IMR-90 (cell line): ENCODE measurements at regions not wholly inside any gene's neighbourhood (a gene's known extent, or its start where the extent isn't known, plus 50 kb on each side); places are given as distances from the start of the nearest gene placed in this dataset.

ENCODE experiments used
- ATAC-seq: fragments of 200-7000 bp; cut with Tn5 transposase; 2 replicates; pipeline ENCODE4 v1.9.1; 2020; ENCODE audit warnings: low read depth, mild to moderate bottlenecking, moderate library complexity
- BruUV-seq: library from RNA; stranded (reverse); fragments of 400-500 nt; replicated peaks from 2 replicates; lab custom pipeline; 2021; lab: Mats Ljungman, UMichigan
- CTCF ChIA-PET: fragments of 300-600 bp; formaldehyde crosslinking; extraction: SDS; loops from one replicate; lab custom pipeline; 2021; ENCODE audit warnings: antibody characterized with exemption; lab: Yijun Ruan, JAX
- POLR2A ChIA-PET: fragments of 300-600 bp; sonication (Branson Sonifier 250); formaldehyde crosslinking; loops from one replicate; lab custom pipeline; 2022; ENCODE audit warnings: antibody characterized with exemption; ENCODE audit not compliant: unreplicated experiment; lab: Charles Lee
- DNase-seq: peaks from one replicate; pipeline ENCODE4 v3.0.0; 2013
- H2AFZ ChIP-seq: replicated peaks from 2 replicates; pipeline ENCODE3; 2013; ENCODE audit warnings: low read length, mild to moderate bottlenecking; ENCODE audit not compliant: poor library complexity
- H2AK5ac ChIP-seq: 2 replicates; pipeline ENCODE4 v1.6.1; 2013; ENCODE audit warnings: low read depth, low read length, inconsistent platforms
- H2AK9ac ChIP-seq: replicated peaks from 2 replicates; pipeline ENCODE3; 2013; ENCODE audit warnings: mild to moderate bottlenecking, low read depth, low read length, moderate library complexity; ENCODE audit not compliant: poor library complexity
- H2BK120ac ChIP-seq: 2 replicates; pipeline ENCODE4 v1.6.1; 2013; ENCODE audit warnings: low read depth, low read length, inconsistent platforms
- H2BK15ac ChIP-seq: 3 replicates; pipeline ENCODE4 v1.6.1; 2013; ENCODE audit warnings: low read depth, low read length, inconsistent platforms
- H2BK20ac ChIP-seq: 2 replicates; pipeline ENCODE4 v1.6.1; 2013; ENCODE audit warnings: low read depth, mild to moderate bottlenecking, inconsistent platforms, low read length, moderate library complexity
- H2BK5ac ChIP-seq: 2 replicates; pipeline ENCODE4 v1.6.1; 2013; ENCODE audit warnings: mild to moderate bottlenecking, low read depth, low read length, inconsistent platforms; ENCODE audit not compliant: poor library complexity, severe bottlenecking
- H3K14ac ChIP-seq: replicated peaks from 2 replicates; pipeline ENCODE4 v1.6.1; 2013; ENCODE audit warnings: low read depth, low read length, inconsistent platforms
- H3K18ac ChIP-seq: 2 replicates; pipeline ENCODE4 v1.6.1; 2013; ENCODE audit warnings: low read depth, low read length, control low read depth
- H3K23ac ChIP-seq: 2 replicates; pipeline ENCODE4 v1.6.1; 2013; ENCODE audit warnings: low read depth, low read length, inconsistent platforms
- H3K27ac ChIP-seq: 2 replicates; pipeline ENCODE4 v1.5.1; 2013; ENCODE audit warnings: mild to moderate bottlenecking, control low read depth, low read length; ENCODE audit not compliant: insufficient read depth
- H3K27me3 ChIP-seq: 2 replicates; pipeline ENCODE4 v1.6.1; 2013; ENCODE audit warnings: low read length; ENCODE audit not compliant: control insufficient read depth, insufficient read depth
- H3K36me3 ChIP-seq: 2 replicates; pipeline ENCODE4 v1.6.1; 2013; ENCODE audit warnings: low read length, mixed read lengths; ENCODE audit not compliant: control insufficient read depth, insufficient read depth
- H3K4ac ChIP-seq: 2 replicates; pipeline ENCODE4 v1.6.1; 2013; ENCODE audit warnings: low read depth, low read length, inconsistent platforms
- H3K4me1 ChIP-seq: 2 replicates; pipeline ENCODE4 v1.6.1; 2013; ENCODE audit warnings: low read length, mixed read lengths; ENCODE audit not compliant: control insufficient read depth, insufficient read depth
- H3K4me2 ChIP-seq: 2 replicates; pipeline ENCODE4 v1.6.1; 2013; ENCODE audit warnings: low read depth, mild to moderate bottlenecking, control low read depth, low read length, moderate library complexity
- H3K4me3 ChIP-seq: 2 replicates; pipeline ENCODE4 v1.5.1; 2013; ENCODE audit warnings: low read depth, mild to moderate bottlenecking, control low read depth, low read length, moderate library complexity; ENCODE audit not compliant: insufficient read depth
- H3K56ac ChIP-seq: 2 replicates; pipeline ENCODE4 v1.6.1; 2013; ENCODE audit warnings: low read length, inconsistent platforms; ENCODE audit not compliant: insufficient read depth; ENCODE audit errors: extremely low read depth
- H3K79me1 ChIP-seq, 2 experiments: 2 replicates each; pipeline ENCODE4 v1.6.1; 2013; ENCODE audit warnings: low read length in 2 of 2, inconsistent platforms in 1 of 2, low read depth in 1 of 2
- H3K9ac ChIP-seq: 2 replicates; pipeline ENCODE4 v1.6.1; 2013; ENCODE audit warnings: low read depth, low read length, control low read depth
- H3K9me1 ChIP-seq: 2 replicates; pipeline ENCODE4 v1.6.1; 2013; ENCODE audit warnings: low read length, inconsistent platforms; ENCODE audit not compliant: insufficient read depth
- H3K9me3 ChIP-seq: 2 replicates; pipeline ENCODE4 v1.6.1; 2013; ENCODE audit warnings: low read length; ENCODE audit not compliant: control insufficient read depth, insufficient read depth
- H4K20me1 ChIP-seq: 2 replicates; pipeline ENCODE4 v1.6.1; 2013; ENCODE audit warnings: low read length, inconsistent platforms; ENCODE audit not compliant: insufficient read depth
- H4K5ac ChIP-seq: 2 replicates; pipeline ENCODE4 v1.6.1; 2013; ENCODE audit warnings: mild to moderate bottlenecking, low read depth, low read length, control low read depth
- H4K8ac ChIP-seq, 2 experiments: 2 replicates each; pipeline ENCODE4 v1.6.1; 2013; ENCODE audit warnings: low read depth in 2 of 2, low read length in 2 of 2, control low read depth in 1 of 2, inconsistent platforms in 1 of 2
- H4K91ac ChIP-seq: 2 replicates; pipeline ENCODE4 v1.6.1; 2013; ENCODE audit warnings: low read depth, low read length, inconsistent platforms; ENCODE audit not compliant: insufficient read depth
- BHLHE40 ChIP-seq: fragments of 150-350 bp; IDR thresholded peaks from 2 replicates; pipeline ENCODE4 v1.6.1; 2016; ENCODE audit warnings: mild to moderate bottlenecking, low read depth, low read length
- CEBPB ChIP-seq: IDR thresholded peaks from 2 replicates; pipeline ENCODE4 v1.6.1; 2012; ENCODE audit warnings: low read depth, low read length, improper control_type of control experiment
- CHD1 ChIP-seq: IDR thresholded peaks from 2 replicates; pipeline ENCODE4 v1.6.1; 2012; ENCODE audit warnings: low read depth, low read length, improper control_type of control experiment
- FOS ChIP-seq: fragments of 150-350 bp; IDR thresholded peaks from 2 replicates; pipeline ENCODE4 v1.6.1; 2016; ENCODE audit warnings: low read depth, low read length
- MAFK ChIP-seq: IDR thresholded peaks from 2 replicates; pipeline ENCODE4 v1.6.1; 2012; ENCODE audit warnings: low read depth, low read length, improper control_type of control experiment
- MAZ ChIP-seq: IDR thresholded peaks from 2 replicates; pipeline ENCODE4 v1.6.1; 2012; ENCODE audit warnings: low read depth, mild to moderate bottlenecking, low read length, improper control_type of control experiment, moderate library complexity, borderline replicate concordance
- MXI1 ChIP-seq: IDR thresholded peaks from 2 replicates; pipeline ENCODE4 v1.6.1; 2012; ENCODE audit warnings: low read depth, mild to moderate bottlenecking, low read length, moderate library complexity, borderline replicate concordance
- NFE2L2 ChIP-seq: fragments of 150-350 bp; IDR thresholded peaks from 2 replicates; pipeline ENCODE4 v1.6.1; 2016; ENCODE audit warnings: low read depth, mild to moderate bottlenecking, low read length
- POLR2A ChIP-seq: IDR thresholded peaks from 2 replicates; pipeline ENCODE4 v1.6.1; 2012; ENCODE audit warnings: mild to moderate bottlenecking, low read depth, low read length
- RAD21 ChIP-seq: IDR thresholded peaks from 2 replicates; pipeline ENCODE4 v1.6.1; 2012; ENCODE audit warnings: low read length, improper control_type of control experiment
- RCOR1 ChIP-seq: IDR thresholded peaks from 2 replicates; pipeline ENCODE4 v1.6.1; 2012; ENCODE audit warnings: mild to moderate bottlenecking, low read length, improper control_type of control experiment; ENCODE audit not compliant: insufficient replicate concordance
- RFX5 ChIP-seq: IDR thresholded peaks from 2 replicates; pipeline ENCODE4 v1.8.0; 2012; ENCODE audit warnings: low read depth, mild to moderate bottlenecking, low read length, moderate library complexity
- SMC3 ChIP-seq: fragments of 150-350 bp; IDR thresholded peaks from 2 replicates; pipeline ENCODE4 v1.6.1; 2016; ENCODE audit warnings: low read depth, mild to moderate bottlenecking, antibody characterized with exemption, low read length, moderate library complexity
- WGBS, 2 experiments: methylation state at CpG; one replicate each; pipeline versions ENCODE4 v1.1.5 to v1.1.7; 2013; ENCODE audit warnings: missing lambda C conversion rate in 2 of 2; ENCODE audit not compliant: insufficient read length in 1 of 2; ENCODE audit errors: extremely low coverage in 2 of 2; 5-methylcytosine and 5-hydroxymethylcytosine counted together
- dilution Hi-C: fragments of 300-500 bp; cut with HindIII; formaldehyde crosslinking; loops from one replicate; pipeline ENCODE4 v1.14.3; 2018; ENCODE audit warnings: low sequenced_read_pairs; ENCODE audit not compliant: unreplicated experiment
- in situ Hi-C: fragments of 300-500 bp; cut with MboI; formaldehyde crosslinking; loops from 3 replicates; pipeline ENCODE4 v1.14.3; 2019; ENCODE audit warnings: low sequenced_read_pairs, inconsistent platforms, mixed read lengths
- intact Hi-C: fragments of 100-400 bp; cut with micrococcal nuclease; formaldehyde crosslinking; loops from 2 replicates; pipeline ENCODE4 v1.10.0; 2022
- TF ChIP-seq, protein P1 (sequence below): fragments of 150-350 bp; IDR thresholded peaks from 2 replicates; pipeline ENCODE4 v1.6.1; 2016; ENCODE audit warnings: low read depth, mild to moderate bottlenecking, low read length, moderate library complexity, borderline replicate concordance
- TF ChIP-seq, protein P2 (sequence below): fragments of 150-350 bp; IDR thresholded peaks from 2 replicates; pipeline ENCODE4 v1.6.1; 2017; ENCODE audit warnings: mild to moderate bottlenecking, antibody characterized with exemption, low read length, low read depth
- TF ChIP-seq, protein P3 (sequence below): conservative IDR thresholded peaks from 2 replicates; pipeline ENCODE4 v1.5.1; 2012; ENCODE audit warnings: mild to moderate bottlenecking, low read depth, low read length, improper control_type of control experiment

DNA sequence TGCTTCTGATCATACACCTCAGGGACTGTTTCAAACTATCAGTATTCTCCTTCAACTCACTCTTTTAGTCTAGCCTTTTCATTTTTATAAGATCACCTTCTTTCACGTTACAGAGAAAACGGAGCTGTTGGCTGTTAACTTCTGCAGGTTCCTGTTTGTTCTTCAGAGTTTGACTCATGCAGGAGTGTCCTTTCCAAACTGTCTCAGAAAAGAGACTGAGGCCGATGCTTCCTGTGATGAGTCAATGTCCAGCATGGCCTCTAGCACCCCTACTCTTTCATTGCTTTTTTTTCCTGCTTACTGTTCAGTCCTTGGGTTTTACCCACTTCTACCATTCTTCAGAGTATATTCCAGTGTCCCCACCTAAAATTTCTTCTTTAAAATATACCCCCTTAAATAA lies 240.8 kb upstream of the RGPD4 start:
- Histone ChIP-seq H2AK5ac (no peak overlapping the region), H3K56ac (no peak overlapping the region), H3K27ac (no peak overlapping the region), H3K18ac (peak overlapping the region; percentile 73; the same call in 1 of the 2 replicates), H3K9me1 (no peaks in the 10 kb centered on the region), H3K36me3 (no peaks in the 10 kb centered on the region), H3K4me1 (peaks cover 6% of the 10 kb centered on the region), H3K4ac (peak overlapping the region; percentile 1; the same call in 1 of the 2 replicates), H2BK15ac (0 out of 3 replicates have a peak overlapping the region, but pooled peaks have one; percentile 50), H3K9ac (no peak overlapping the region), H3K4me2 (peak overlapping the region; percentile 59; the same call in 1 of the 2 replicates), H3K27me3 (no peaks in the 10 kb centered on the region), H3K79me1 (no peaks in the 10 kb centered on the region), H3K4me3 (no peak overlapping the region), H2AFZ (no peak overlapping the region), H2AK9ac (no peak overlapping the region), H4K91ac (no peak overlapping the region), H4K8ac (peak overlapping the region in 1 of 2 experiments; percentile 69; a peak in 2 of 4 replicates), H2BK5ac (peak overlapping the region; percentile 17), H2BK120ac (peak overlapping the region; percentile 55; the same call in 1 of the 2 replicates), H2BK20ac (peak overlapping the region; percentile 72), H3K9me3 (no peaks in the 10 kb centered on the region), H4K5ac (peak overlapping the region; percentile 60; the same call in 1 of the 2 replicates), H3K23ac (peak overlapping the region; percentile 29; the same call in 1 of the 2 replicates), H4K20me1 (no peaks in the 10 kb centered on the region), H3K14ac (no peak overlapping the region)
- TF ChIP-seq CEBPB, result no peak
- TF ChIP-seq RAD21, result no peak
- TF ChIP-seq, protein P1, sequence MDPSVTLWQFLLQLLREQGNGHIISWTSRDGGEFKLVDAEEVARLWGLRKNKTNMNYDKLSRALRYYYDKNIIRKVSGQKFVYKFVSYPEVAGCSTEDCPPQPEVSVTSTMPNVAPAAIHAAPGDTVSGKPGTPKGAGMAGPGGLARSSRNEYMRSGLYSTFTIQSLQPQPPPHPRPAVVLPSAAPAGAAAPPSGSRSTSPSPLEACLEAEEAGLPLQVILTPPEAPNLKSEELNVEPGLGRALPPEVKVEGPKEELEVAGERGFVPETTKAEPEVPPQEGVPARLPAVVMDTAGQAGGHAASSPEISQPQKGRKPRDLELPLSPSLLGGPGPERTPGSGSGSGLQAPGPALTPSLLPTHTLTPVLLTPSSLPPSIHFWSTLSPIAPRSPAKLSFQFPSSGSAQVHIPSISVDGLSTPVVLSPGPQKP, result no peak
- no peak for TF ChIP-seq POLR2A
- TF ChIP-seq NFE2L2, result no peak
- TF ChIP-seq, protein P2, sequence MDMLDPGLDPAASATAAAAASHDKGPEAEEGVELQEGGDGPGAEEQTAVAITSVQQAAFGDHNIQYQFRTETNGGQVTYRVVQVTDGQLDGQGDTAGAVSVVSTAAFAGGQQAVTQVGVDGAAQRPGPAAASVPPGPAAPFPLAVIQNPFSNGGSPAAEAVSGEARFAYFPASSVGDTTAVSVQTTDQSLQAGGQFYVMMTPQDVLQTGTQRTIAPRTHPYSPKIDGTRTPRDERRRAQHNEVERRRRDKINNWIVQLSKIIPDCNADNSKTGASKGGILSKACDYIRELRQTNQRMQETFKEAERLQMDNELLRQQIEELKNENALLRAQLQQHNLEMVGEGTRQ, result no peak
- no peak for TF ChIP-seq MXI1
- no peak for TF ChIP-seq CHD1
- no peak for TF ChIP-seq MAZ
- TF ChIP-seq FOS, result no peak
- no peak for TF ChIP-seq RCOR1
- no peak for TF ChIP-seq MAFK
- no peak for TF ChIP-seq BHLHE40
- no peak for TF ChIP-seq SMC3
- TF ChIP-seq, protein P3, sequence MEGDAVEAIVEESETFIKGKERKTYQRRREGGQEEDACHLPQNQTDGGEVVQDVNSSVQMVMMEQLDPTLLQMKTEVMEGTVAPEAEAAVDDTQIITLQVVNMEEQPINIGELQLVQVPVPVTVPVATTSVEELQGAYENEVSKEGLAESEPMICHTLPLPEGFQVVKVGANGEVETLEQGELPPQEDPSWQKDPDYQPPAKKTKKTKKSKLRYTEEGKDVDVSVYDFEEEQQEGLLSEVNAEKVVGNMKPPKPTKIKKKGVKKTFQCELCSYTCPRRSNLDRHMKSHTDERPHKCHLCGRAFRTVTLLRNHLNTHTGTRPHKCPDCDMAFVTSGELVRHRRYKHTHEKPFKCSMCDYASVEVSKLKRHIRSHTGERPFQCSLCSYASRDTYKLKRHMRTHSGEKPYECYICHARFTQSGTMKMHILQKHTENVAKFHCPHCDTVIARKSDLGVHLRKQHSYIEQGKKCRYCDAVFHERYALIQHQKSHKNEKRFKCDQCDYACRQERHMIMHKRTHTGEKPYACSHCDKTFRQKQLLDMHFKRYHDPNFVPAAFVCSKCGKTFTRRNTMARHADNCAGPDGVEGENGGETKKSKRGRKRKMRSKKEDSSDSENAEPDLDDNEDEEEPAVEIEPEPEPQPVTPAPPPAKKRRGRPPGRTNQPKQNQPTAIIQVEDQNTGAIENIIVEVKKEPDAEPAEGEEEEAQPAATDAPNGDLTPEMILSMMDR, result no peak
- TF ChIP-seq RFX5, result no peak
- ChIA-PET CTCF (no interaction called here), POLR2A (no interaction called here)
- dilution Hi-C loops (no loop called here), in situ Hi-C loops (no loop called here), intact Hi-C loops (no loop called here)
- peak; percentile 56 for DNase-seq
- WGBS, 2 experiments, result no CpG with 5 or more reads among the region's 3 CpGs
- BruUV-seq, result no TSS peak
- no peak; the same call in 1 of the 2 replicates for ATAC-seq
